ENCODE measurements at regions not wholly inside any gene's neighbourhood (a gene's known extent, or its start where the extent isn't known, plus 50 kb on each side); places are given as distances from the start of the nearest gene placed in this dataset.

DNA sequence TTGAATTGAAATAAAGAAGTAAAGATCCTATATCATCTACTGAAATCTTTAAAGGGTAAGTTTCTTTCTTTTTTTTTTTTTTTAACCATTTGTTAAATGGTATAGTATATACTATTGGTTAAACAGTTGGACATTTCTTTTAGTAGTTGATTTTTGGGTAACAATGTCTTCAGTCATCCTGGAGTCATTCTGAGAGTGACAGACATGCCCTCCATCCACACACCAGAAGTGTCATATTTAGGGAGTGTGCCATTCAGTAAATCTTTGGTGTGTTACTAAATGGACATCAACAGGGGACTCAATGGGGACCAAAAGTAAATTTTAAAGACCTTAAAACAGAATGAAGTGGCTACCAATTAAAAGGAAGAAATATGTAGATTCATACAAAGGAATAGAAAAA lies 50.8 kb upstream of the SLC39A10 start:
- no peak overlapping the region for H3K4me3 ChIP-seq (ENCODE audit: low read length, poor library complexity, severe bottlenecking)
- no peaks in the 10 kb centered on the region for H3K27me3 ChIP-seq (ENCODE audit: insufficient read depth, low read length, poor library complexity, severe bottlenecking)
- H3K79me2 ChIP-seq (ENCODE audit: insufficient read depth, low read length): no peaks in the 10 kb centered on the region
- no peaks in the 10 kb centered on the region for H3K9me3 ChIP-seq (ENCODE audit: insufficient read depth, low read depth, low read length)
- no peak for TF ChIP-seq CTCF (conservative IDR thresholded peaks at IDR 0.05; ENCODE audit: low read length)
- TF ChIP-seq EZH2phosphoT487 (IDR thresholded peaks at IDR 0.05; ENCODE audit: borderline replicate concordance): no peak
- no peaks in the 10 kb centered on the region for H3K36me3 ChIP-seq (ENCODE audit: insufficient read depth, low read length)
- no peak overlapping the region for H3K4me2 ChIP-seq (ENCODE audit: low read depth, low read length, poor library complexity, severe bottlenecking)
- no peaks in the 10 kb centered on the region for H3F3A ChIP-seq (ENCODE audit: low read depth)
- H3K4me1 ChIP-seq (ENCODE audit: insufficient read depth, low read length, poor library complexity, severe bottlenecking): no peaks in the 10 kb centered on the region
- H4K20me1 ChIP-seq (ENCODE audit: insufficient read depth, low read length, poor library complexity, severe bottlenecking): no peaks in the 10 kb centered on the region
- no peak overlapping the region; the same call in 1 of the 2 replicates for H2AFZ ChIP-seq (ENCODE audit: low read length)
- H3K9me2 ChIP-seq (replicated peaks; ENCODE audit: low read depth, low read length): no peaks in the 10 kb centered on the region
- H3K9ac ChIP-seq (ENCODE audit: low read depth, low read length, poor library complexity, severe bottlenecking): no peak overlapping the region

GRCh38 chr2:195604706-195605105 lies 52.3 kb upstream of the SLC39A10 start:
- Histone ChIP-seq H3K79me2 (ENCODE audit: insufficient read depth, low read length) (no peaks in the 10 kb centered on the region), H3K36me3 (ENCODE audit: insufficient read depth, low read length) (no peaks in the 10 kb centered on the region), H3K9me2 (replicated peaks; ENCODE audit: low read depth, low read length) (no peaks in the 10 kb centered on the region), H3K4me1 (ENCODE audit: insufficient read depth, low read length, poor library complexity, severe bottlenecking) (no peaks in the 10 kb centered on the region), H3K9me3 (ENCODE audit: insufficient read depth, low read depth, low read length) (no peaks in the 10 kb centered on the region), H3K9ac (ENCODE audit: low read depth, low read length, poor library complexity, severe bottlenecking) (no peak overlapping the region), H3F3A (ENCODE audit: low read depth) (no peaks in the 10 kb centered on the region), H4K20me1 (ENCODE audit: insufficient read depth, low read length, poor library complexity, severe bottlenecking) (no peaks in the 10 kb centered on the region), H2AFZ (ENCODE audit: low read length) (no peak overlapping the region), H3K4me3 (ENCODE audit: low read length, poor library complexity, severe bottlenecking) (no peak overlapping the region), H3K27me3 (ENCODE audit: insufficient read depth, low read length, poor library complexity, severe bottlenecking) (no peaks in the 10 kb centered on the region), H3K4me2 (ENCODE audit: low read depth, low read length, poor library complexity, severe bottlenecking) (no peak overlapping the region)
- TF ChIP-seq EZH2phosphoT487 (IDR thresholded peaks at IDR 0.05; ENCODE audit: borderline replicate concordance): no peak
- TF ChIP-seq CTCF (conservative IDR thresholded peaks at IDR 0.05; ENCODE audit: low read length): no peak

- Histone ChIP-seq H3K9me2 (replicated peaks; ENCODE audit: low read depth, low read length) (no peaks in the 10 kb centered on the region), H3F3A (ENCODE audit: low read depth) (no peaks in the 10 kb centered on the region), H3K9me3 (ENCODE audit: insufficient read depth, low read depth, low read length) (no peaks in the 10 kb centered on the region), H3K4me2 (ENCODE audit: low read depth, low read length, poor library complexity, severe bottlenecking) (no peak overlapping the region), H3K4me1 (ENCODE audit: insufficient read depth, low read length, poor library complexity, severe bottlenecking) (no peaks in the 10 kb centered on the region), H2AFZ (ENCODE audit: low read length) (no peak overlapping the region), H3K27me3 (ENCODE audit: insufficient read depth, low read length, poor library complexity, severe bottlenecking) (no peaks in the 10 kb centered on the region), H3K9ac (ENCODE audit: low read depth, low read length, poor library complexity, severe bottlenecking) (no peak overlapping the region), H3K4me3 (ENCODE audit: low read length, poor library complexity, severe bottlenecking) (no peak overlapping the region), H3K79me2 (ENCODE audit: insufficient read depth, low read length) (no peaks in the 10 kb centered on the region), H3K36me3 (ENCODE audit: insufficient read depth, low read length) (no peaks in the 10 kb centered on the region), H4K20me1 (ENCODE audit: insufficient read depth, low read length, poor library complexity, severe bottlenecking) (no peaks in the 10 kb centered on the region)
- no peak for TF ChIP-seq CTCF (conservative IDR thresholded peaks at IDR 0.05; ENCODE audit: low read length)
- no peak for TF ChIP-seq EZH2phosphoT487 (IDR thresholded peaks at IDR 0.05; ENCODE audit: borderline replicate concordance)
Measured at GRCh38 chr2:195603998-195604397, 53.0 kb upstream of the SLC39A10 start.
